ENCODE measurements at regions not wholly inside any gene's neighbourhood (a gene's known extent, or its start where the extent isn't known, plus 50 kb on each side); places are given as distances from the start of the nearest gene placed in this dataset.

- H3K4me1 ChIP-seq (ENCODE audit: low read length): no peaks in the 10 kb centered on the region
- no peak overlapping the region for H3K9ac ChIP-seq (ENCODE audit: low read length)
- H3K36me3 ChIP-seq (replicated peaks; ENCODE audit: low read depth, low read length): no peaks in the 10 kb centered on the region
- no peak overlapping the region for H3K27ac ChIP-seq (ENCODE audit: low read length)
- no peaks in the 10 kb centered on the region for H4K20me1 ChIP-seq (ENCODE audit: insufficient read depth, low read length)
- no peak overlapping the region for H3K4me3 ChIP-seq (ENCODE audit: low read length)
- TF ChIP-seq EZH2phosphoT487 (IDR thresholded peaks at IDR 0.05; ENCODE audit: low read depth) (no peak), CTCF (IDR thresholded peaks at IDR 0.05; ENCODE audit: low read depth, low read length) (no peak)
- H3K27me3 ChIP-seq (ENCODE audit: low read depth, low read length): no peaks in the 10 kb centered on the region; the same call in none of the 2 replicates
- no peaks in the 10 kb centered on the region for H3K79me2 ChIP-seq (ENCODE audit: low read length)
- no peak overlapping the region for H3K4me2 ChIP-seq (ENCODE audit: low read length)
- no peak overlapping the region for H2AFZ ChIP-seq (ENCODE audit: low read depth, low read length)
- H3K9me3 ChIP-seq (ENCODE audit: insufficient read depth, low read length): no peaks in the 10 kb centered on the region
Observed at GRCh38 chr2:128756365-128756717, 437.7 kb upstream of the HS6ST1 start.

- no peaks in the 10 kb centered on the region for H4K20me1 ChIP-seq (ENCODE audit: insufficient read depth, low read length)
- no peak overlapping the region for H3K9ac ChIP-seq (ENCODE audit: low read length)
- no peak overlapping the region for H3K4me3 ChIP-seq (ENCODE audit: low read length)
Observed at GRCh38 chr2:128765811-128766210, 447.1 kb upstream of the HS6ST1 start.

GRCh38 chr2:128768041-128768440 is 449.4 kb upstream of the HS6ST1 start:
- H3K27ac ChIP-seq (ENCODE audit: low read length): no peak overlapping the region
- no peak overlapping the region for H3K9ac ChIP-seq (ENCODE audit: low read length)
- TF ChIP-seq EZH2phosphoT487 (IDR thresholded peaks at IDR 0.05; ENCODE audit: low read depth): no peak
- TF ChIP-seq CTCF (IDR thresholded peaks at IDR 0.05; ENCODE audit: low read depth, low read length): no peak
- H2AFZ ChIP-seq (ENCODE audit: low read depth, low read length): no peak overlapping the region
- no peaks in the 10 kb centered on the region for H3K36me3 ChIP-seq (replicated peaks; ENCODE audit: low read depth, low read length)
- no peak overlapping the region for H3K4me3 ChIP-seq (ENCODE audit: low read length)
- H3K27me3 ChIP-seq (ENCODE audit: low read depth, low read length): no peaks in the 10 kb centered on the region
- H3K79me2 ChIP-seq (ENCODE audit: low read length): no peaks in the 10 kb centered on the region
- no peak overlapping the region for H3K4me2 ChIP-seq (ENCODE audit: low read length)
- H3K9me3 ChIP-seq (ENCODE audit: insufficient read depth, low read length): no peaks in the 10 kb centered on the region
- H4K20me1 ChIP-seq (ENCODE audit: insufficient read depth, low read length): no peaks in the 10 kb centered on the region
- H3K4me1 ChIP-seq (ENCODE audit: low read length): no peaks in the 10 kb centered on the region

More at GRCh38 chr2:128765811-128766210, 447.1 kb upstream of the HS6ST1 start:
- Histone ChIP-seq H3K27me3 (ENCODE audit: low read depth, low read length) (no peaks in the 10 kb centered on the region), H2AFZ (ENCODE audit: low read depth, low read length) (no peak overlapping the region), H3K4me2 (ENCODE audit: low read length) (no peak overlapping the region), H3K79me2 (ENCODE audit: low read length) (no peaks in the 10 kb centered on the region), H3K9me3 (ENCODE audit: insufficient read depth, low read length) (no peaks in the 10 kb centered on the region), H3K27ac (ENCODE audit: low read length) (no peak overlapping the region), H3K4me1 (ENCODE audit: low read length) (no peaks in the 10 kb centered on the region), H3K36me3 (replicated peaks; ENCODE audit: low read depth, low read length) (no peaks in the 10 kb centered on the region)
- TF ChIP-seq EZH2phosphoT487 (IDR thresholded peaks at IDR 0.05; ENCODE audit: low read depth) (no peak), CTCF (IDR thresholded peaks at IDR 0.05; ENCODE audit: low read depth, low read length) (no peak)

- H3K36me3 ChIP-seq (replicated peaks; ENCODE audit: low read depth, low read length): no peaks in the 10 kb centered on the region
- H4K20me1 ChIP-seq (ENCODE audit: insufficient read depth, low read length): no peaks in the 10 kb centered on the region
- no peak for TF ChIP-seq EZH2phosphoT487 (IDR thresholded peaks at IDR 0.05; ENCODE audit: low read depth)
- TF ChIP-seq CTCF (IDR thresholded peaks at IDR 0.05; ENCODE audit: low read depth, low read length): no peak
- H3K4me3 ChIP-seq (ENCODE audit: low read length): no peak overlapping the region
- H3K27ac ChIP-seq (ENCODE audit: low read length): no peak overlapping the region
- no peaks in the 10 kb centered on the region for H3K79me2 ChIP-seq (ENCODE audit: low read length)
- no peak overlapping the region for H3K9ac ChIP-seq (ENCODE audit: low read length)
- H3K27me3 ChIP-seq (ENCODE audit: low read depth, low read length): no peaks in the 10 kb centered on the region
- H3K9me3 ChIP-seq (ENCODE audit: insufficient read depth, low read length): no peaks in the 10 kb centered on the region
- H3K4me1 ChIP-seq (ENCODE audit: low read length): no peaks in the 10 kb centered on the region
- H2AFZ ChIP-seq (ENCODE audit: low read depth, low read length): no peak overlapping the region
- H3K4me2 ChIP-seq (ENCODE audit: low read length): no peak overlapping the region
Observed at GRCh38 chr2:128769457-128770142, 450.9 kb upstream of the HS6ST1 start.
